ENCODE measurements at regions not wholly inside any gene's neighbourhood (a gene's known extent, or its start where the extent isn't known, plus 50 kb on each side); places are given as distances from the start of the nearest gene placed in this dataset.

DNA sequence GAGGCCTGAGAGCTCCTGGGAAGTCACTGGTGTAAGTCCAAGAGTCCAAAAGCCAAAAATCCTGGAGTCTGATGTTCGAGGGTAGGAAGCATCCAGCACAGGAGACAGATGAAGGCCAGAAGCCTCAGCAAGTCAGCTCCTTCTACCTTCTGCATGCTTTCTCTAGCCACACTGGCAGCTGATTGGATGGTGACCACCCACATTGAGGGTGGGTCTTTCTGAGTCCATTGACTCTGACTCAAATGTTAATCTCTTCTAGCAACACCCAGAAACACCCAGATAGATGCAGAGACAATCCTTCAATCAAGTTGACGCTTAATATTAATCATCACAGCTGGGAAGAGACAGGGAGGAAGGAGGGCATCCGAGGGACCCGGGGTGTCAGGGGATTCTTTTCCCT lies 305.8 kb downstream of the AACS start:
- no peak for DNase-seq (ENCODE audit: low spot score)

DNA sequence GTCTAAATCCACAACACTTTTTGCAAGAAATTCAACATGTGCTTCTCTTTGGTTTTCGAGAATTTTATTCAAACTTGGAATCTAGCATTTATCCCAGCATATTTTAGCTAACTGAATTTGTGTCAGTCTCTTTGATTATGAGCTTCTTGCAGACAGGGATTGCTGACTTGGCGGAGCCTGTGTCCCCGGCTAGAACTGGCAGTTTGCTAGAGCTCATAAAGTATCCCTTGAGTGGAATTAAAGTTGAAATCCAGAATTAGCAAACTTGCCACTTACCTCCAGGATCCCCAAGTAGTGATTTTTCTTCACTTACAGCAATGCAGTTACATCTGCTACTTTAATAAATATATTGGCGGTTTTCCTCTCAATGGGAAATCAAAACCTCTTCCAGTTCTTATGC lies 306.9 kb downstream of the AACS start:
- DNase-seq (ENCODE audit: low spot score), result no peak

DNA sequence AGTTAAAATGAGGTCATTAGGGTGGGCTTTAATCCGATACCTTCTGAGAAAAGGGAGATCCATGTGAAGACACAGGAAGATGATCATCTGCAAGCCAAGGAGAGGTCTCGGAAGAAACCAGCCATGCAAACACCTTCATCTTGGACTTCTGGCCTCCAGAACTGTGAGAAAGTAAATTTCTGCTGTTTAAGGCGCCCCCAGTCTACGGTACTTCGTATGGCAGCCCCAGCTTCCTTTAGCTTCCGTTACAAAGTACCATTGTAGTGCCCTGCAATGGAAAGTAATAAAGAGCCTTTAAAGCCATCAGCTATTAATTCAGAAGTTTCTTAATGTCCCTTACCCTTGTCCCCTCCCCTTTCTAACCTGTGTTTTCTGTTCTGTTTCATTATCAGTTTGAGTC lies 308.1 kb downstream of the AACS start:
- DNase-seq (ENCODE audit: low spot score), result no peak

DNA sequence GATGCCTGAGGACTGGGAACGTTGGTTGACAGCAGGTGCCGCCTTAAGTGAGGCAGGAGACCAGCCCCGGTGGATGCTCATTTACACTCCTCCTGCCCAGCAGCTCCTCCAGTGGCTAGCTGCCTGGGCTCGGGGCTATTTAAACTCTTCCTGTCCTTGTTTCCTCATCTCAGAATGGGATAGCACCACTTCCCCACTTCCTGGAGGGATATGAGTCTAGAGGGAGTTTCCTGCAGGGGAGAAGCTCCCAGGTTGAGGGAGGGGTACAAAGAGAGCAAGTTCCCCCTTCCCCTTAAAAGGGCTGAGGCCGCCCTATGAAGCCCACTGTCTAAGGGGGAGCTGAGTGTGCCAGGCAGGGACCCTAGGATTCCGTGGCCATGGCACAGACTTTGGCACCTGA lies 311.2 kb downstream of the AACS start:
- DNase-seq (ENCODE audit: low spot score), result no peak

DNA sequence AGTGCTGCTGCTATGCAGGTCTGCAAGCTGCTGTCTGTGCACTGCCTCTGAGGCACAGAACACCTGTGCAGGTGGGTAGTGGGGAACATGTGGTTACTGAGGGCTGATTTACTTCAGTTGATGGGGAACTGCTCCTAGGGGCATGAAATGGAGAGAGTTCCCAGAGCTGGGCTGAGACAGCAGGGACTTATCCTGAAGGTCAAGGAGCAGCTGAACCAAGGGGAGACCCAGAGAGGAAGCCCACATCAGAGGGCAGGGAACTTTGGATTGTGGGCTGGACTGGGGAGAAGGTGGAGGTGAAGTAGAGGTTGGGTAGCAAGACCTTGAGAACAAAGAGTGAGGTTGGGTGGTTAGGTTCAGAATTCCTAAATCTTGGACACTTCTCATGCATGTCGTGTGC lies 311.9 kb downstream of the AACS start:
- no peak for DNase-seq (ENCODE audit: low spot score)

DNA sequence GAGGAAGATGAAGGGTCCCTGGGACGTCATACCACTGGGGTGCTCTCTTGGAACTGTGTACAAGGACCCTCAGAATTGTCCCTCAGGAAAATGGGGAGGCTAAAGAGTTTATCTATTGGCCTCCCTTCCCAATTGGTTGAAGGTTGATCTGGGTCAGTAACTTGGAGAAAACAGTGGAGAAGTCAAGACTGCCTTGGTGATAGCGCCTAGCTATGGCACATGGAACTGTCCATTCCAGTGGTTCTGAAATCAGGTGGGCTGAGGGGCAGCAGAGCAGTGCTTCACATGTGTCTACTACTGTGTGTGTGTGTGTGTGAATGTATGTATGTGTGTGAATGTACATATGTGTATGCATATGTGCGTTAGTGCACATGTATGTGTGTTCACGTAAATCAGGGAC lies 316.1 kb downstream of the AACS start:
- no peak for DNase-seq (ENCODE audit: low spot score)

DNA sequence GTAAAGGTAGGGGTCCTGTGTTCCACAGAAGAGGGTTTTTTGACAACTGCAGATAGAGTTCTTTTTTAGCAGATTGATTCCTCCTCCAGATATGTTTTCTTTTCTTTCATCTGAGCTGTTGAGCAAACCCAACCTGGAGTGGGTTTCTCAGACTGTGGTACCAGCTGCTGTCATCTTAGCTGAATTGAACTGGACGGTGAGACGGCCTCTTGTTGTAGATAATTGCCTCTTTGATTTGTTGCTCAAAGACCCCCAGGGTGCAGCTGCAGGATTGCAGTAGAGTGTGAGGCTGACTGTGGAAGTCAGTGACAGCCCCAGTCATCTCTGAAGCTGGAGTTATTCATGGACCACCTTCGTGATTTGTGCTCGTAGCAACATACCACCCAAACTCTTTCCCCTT lies 317.7 kb downstream of the AACS start:
- DNase-seq (ENCODE audit: low spot score), result no peak

DNA sequence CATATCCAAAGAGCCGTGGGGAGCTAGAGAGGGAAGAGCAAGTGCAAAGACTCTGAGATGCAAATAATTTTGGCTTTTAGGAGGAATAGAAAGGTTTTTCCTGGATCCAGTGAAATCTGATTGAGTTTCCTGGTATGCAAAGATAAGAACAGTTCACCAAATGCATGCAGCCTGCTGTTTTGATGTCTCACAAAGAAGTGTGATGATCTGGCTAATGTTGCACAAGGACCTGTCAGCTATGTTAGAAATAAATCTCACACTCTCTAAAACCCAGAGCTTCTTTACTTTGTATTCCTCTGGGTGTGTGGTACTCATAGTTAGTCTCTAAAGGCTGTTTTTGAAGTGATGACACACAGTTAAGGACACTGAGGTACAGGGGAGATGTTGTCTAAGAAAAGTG lies 321.4 kb downstream of the AACS start:
- no peak for DNase-seq (ENCODE audit: low spot score)

DNA sequence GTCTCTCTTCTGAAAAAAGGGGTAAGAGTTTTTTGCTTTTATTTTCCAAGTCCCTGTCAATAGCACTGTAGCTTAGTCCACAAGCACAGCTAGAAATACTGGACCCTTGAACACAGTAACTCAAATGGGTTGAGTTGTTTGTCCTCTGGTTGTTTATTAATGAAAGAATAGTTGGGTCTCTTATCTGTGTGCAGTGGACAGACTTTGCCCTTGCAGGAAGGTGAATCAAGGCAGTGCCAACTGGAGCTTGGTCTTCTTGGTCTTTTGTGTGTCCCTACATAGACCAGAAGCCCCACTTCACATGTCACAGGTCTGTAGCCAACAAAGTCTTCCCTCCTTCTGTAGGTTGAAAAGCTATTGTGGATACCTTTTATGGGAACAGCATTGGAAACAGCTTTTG lies 322.0 kb downstream of the AACS start:
- peak; percentile 8 for DNase-seq (ENCODE audit: low spot score)

DNA sequence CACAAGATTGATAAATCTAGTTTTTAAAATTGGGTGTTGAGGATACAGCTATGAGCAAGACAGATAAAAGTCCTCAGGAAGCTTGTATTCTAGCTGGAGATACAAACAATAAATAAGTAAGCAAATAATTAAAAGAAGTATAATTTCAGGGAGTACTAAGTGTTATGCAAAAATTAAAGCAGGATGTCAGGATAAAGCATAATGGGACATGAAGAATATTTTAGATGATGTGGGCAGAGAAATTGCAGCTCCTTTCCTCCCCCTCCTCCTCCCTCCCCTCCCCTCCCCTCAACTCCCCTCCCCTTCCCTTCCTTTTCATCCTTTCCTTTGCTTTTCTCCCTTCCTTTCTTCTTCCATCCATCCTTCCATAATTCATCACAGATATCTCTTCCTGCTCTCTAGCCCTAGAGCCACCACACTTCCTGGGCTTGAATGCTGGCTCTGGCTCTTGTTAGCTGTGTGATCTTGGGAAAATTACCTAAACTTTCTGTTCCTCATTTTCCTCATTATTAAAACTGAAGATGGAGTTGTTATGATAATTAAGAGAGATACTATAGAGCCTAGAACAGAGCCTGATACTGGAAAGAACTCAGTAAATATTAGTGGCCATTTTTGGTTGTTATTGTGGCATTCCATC lies 323.9 kb downstream of the AACS start:
- DNase-seq (ENCODE audit: low spot score), result no peak

DNA sequence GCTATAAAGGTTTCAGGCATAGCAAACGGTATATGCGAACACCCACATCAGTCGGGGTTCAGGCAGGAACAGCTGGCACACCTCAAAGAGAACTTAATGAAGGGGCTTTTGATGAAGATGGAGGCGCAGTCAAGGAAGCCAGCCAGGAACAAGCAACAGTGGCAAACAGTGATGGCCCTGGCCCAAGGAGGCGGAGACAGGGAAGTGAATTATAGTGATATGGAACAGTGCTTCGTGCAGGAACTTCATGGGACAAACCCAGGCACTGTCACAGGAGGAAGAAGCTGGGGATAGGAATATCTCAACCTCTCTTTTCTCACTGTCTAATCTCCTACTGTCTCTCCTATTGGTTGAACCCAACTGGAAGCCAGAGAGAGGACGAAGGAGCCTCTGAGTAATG lies 328.3 kb downstream of the AACS start:
- no peak for DNase-seq (ENCODE audit: low spot score)

DNA sequence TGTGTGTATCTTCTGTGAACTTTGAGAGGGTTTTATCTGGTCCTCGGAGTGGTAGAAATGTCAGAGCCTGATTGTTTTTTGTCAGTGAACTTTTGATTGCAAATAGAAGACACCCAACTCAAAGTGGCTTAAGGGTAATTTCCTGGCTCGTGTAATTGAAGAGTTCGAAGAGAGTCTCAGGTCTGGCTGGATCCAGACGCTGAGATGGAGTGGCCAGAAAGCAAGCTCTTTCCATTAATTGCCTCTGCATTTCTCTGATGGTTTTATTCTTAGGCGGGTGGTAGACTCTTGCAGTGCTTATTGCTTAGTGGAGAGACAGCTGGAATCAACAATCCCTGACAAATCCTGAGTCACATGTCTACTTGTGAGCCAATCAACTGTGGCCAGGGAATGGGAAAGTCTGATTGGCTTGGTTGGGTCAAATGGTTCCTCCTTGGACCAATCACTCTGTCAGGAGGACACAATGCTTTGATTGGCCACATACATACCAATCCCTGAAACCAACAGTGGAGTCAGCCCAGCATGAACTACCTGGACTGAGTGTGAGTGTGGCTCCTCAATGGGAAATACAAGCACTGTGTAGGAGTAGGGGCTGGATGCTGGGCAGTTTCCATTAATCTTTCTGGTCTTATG lies 330.5 kb downstream of the AACS start:
- DNase-seq (ENCODE audit: low spot score), result no peak

DNA sequence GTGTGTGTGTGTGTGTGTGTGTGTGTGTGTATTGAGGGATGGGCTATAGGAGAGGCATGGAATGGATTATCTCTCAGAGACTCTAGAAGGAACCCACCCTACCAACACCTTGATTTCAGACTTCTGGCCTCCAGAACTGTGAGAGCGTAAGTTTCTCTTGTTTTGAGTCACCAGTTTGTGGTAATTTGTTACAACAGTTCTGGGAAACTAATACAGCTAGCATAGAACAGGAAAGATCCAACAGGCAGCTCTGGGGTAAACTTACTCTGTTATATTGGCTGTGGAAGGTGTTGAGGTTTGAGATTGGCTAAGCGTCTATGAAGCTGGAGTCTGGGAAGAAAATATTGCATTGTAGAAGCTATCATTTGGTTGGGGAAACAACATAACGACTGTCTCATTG lies 334.3 kb downstream of the AACS start:
- no peak for DNase-seq (ENCODE audit: low spot score)

DNA sequence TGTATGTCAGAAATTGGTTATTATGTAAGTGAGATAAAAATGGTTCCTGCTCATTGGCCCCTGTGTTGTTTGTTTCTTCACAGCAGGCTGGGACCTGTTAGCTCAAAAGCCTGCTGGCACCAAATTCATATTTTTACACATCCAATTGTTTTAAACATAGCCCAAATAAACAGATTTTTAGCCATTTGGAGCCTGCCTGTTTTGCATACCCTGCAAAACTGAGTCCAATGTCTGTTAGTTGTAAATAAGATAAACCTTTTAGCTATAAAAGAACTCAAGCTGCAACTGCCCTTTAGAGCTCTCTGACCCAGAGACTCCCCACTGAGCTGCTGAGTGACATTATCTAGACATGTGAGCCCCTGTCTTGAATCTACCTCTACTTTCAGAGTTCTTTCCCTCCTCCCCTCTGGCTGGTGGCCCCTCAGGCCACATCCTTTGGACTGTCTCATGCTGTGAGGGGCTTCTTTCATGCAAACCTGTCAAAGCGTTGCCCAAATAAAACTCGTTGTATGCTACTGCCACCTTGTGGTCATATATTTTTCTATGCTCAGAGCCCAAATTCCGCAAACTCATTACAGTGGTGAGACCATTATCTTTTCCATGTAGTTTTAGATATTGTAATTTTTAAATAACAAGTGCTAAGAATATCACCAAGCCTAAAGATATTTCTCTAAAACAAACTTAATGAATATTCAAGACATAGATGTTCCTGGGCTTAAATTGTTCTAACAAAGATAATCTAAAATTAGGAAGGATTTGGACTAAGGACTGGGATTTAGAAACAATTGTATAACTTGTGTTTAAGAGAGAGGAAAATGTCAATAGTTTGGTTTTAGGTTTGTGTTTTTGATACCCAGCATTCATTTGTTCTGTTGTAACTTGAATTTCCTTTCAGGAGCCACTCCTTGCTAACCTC lies 337.9 kb downstream of the AACS start:
- DNase-seq (ENCODE audit: low spot score), result peak; percentile 8

DNA sequence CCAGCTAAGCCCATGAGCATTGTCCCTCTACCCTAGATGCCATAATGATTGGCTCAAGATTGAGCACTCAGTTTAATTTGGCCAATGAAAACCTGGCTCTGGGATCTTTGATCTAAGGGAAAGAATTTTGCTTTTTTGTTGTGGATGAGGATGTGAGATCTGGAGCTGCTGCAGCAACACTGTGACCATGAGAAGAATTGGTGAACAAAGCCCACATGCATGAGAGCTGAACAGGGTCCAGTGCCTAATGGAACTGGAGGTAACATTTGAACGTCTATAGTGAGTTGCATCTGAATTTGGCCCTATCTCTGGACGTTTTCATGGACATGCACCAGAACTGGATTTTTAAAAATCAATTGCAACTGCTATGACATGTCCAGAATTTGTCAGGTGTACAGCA lies 338.6 kb downstream of the AACS start:
- no peak for DNase-seq (ENCODE audit: low spot score)

DNA sequence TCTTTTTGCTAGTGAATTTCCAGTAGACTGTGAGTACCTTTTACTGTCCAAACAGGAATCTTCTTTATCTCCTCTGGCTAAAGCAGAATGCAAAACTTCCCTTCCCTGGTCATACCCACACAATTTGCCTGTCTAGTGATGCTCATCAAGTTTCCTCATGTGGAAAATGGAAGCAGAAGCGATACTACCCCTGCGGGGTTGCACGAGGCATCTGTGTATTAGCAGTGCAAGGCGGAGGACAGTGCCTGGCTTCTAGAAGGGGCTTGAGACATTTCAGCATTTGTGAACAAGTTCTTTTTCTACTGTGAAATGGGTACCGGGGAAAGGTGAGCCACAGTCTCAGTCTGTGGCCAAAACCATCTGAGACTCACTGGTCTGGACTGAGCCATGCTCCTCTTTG lies 340.9 kb downstream of the AACS start:
- no peak for DNase-seq (ENCODE audit: low spot score)

DNA sequence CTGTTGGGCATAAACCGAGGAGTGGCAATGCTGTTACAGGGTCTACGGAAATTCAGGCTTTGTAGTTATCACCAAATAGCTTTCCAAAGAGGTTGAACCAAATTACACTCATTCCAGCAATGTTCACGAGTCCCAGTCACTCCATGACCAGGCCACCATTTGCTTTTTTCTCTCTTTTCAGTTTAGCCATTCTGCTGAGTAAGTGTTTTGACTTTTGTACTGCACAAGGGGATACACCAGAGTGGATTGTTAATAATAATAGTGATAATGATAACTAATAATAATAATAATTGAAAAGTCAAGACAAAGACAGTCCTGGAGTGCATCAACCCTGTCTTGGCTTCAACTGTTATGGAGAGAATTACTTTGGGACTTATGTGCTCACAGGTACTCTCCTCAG lies 343.5 kb downstream of the AACS start:
- no peak for DNase-seq (ENCODE audit: low spot score)

DNA sequence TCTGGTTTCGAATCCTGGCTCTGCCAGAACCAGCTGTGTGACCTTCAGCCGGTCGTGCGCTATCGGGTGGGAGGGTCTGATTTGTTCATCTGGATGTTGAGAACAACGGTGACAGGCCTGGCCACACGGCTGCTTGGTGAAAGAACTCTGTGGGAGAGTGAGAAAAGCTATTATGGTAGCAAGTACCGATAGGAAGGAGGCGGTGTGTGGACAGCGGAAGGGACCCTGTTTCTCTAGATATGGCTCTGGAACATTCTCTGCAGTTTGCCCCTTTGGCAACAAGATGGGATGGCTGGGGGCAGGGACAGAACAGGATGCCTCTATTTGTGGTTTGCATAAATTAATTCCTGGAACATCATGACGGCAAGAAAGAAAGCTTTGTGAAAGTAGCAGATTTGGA lies 347.3 kb downstream of the AACS start:
- DNase-seq (ENCODE audit: low spot score), result no peak

DNA sequence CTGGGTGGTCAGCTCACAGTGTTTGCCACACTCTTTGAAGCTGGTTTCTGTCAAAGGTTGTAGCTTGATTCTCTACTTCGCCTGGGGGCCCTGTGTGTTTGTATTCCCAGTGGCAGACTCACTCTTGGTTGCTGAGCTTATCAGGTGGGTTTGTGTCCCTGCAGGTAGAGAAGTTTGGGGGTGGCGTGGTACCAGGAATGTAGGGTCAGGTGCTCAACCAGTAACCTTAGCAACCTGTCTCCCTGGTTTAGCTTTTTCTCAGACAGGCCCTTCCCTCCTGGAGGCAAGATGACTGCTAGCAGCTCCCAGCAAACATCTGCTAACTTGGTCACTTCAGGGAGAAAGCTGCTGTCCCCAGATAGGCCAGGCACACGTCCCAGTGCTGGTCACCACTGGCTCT lies 352.2 kb downstream of the AACS start:
- no peak for DNase-seq (ENCODE audit: low spot score)

DNA sequence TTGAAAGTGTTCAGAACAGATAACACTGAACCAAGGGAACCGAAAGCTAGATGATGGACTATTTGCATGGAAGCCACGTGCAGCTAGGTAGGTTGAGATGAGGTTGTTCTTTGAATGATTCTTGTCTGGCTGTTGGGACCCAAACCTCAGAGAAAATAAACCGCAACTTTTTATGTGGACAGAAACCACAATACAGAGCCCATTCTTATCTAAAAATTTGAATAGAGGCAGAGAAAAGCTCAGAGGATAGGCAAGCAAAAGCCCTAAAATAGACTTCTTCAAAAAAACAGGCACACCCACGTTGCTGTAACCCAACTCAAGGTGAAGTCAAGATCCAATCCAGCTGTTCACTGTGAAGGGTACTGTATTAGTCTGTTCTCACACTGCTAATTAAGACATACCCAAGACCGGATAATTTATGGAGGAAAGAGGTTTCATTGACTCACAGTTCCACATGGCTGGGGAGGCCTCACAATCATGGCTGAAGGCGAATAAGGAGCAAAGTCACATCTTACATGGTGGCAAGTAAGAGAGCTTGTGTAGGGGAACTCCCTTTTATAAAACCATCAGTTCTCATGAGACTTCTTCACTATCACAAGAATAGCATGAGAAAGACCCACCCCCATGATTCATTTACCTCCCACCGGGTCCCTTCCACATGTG lies 353.8 kb downstream of the AACS start:
- DNase-seq (ENCODE audit: low spot score), result no peak

DNA sequence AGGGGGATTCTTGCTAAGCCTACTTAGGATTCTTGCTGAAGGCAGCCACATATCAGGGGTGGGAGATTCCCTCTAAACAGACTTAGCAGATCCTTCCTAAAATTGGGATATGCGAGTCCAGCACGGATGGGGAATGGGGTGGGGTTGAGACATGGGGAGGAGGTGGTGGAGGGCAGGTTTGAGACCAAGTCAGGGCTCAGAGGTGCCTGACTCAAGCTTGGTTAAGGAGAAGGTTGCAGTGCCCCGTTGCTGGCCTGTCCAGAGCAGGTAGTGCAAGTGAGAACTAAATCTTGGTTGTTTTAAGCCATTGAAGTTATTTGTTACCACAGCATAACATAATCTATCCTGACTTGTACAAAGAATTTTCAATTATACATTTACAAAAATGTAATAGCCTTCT lies 359.7 kb downstream of the AACS start:
- no peak for DNase-seq (ENCODE audit: low spot score)

DNA sequence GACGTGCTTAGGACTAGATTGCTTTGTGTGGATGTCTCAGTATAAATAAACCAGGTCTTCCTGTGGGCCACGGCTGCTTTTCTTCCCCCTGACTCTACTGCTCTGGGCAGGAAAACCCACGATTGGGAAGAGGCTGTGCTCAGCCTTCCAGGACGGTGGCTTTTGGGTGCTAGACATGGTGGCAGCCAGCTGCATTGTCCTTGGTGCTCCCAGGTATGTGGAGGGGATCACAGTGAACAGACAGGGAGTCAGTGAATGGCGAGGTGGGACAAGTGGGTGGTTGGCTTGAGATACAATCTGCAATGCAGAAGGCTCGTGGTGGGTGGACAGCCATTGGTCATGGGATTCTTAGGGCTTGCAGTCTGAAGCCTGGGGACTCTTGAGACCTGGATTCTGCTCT lies 366.3 kb downstream of the AACS start:
- DNase-seq (ENCODE audit: low spot score), result no peak

DNA sequence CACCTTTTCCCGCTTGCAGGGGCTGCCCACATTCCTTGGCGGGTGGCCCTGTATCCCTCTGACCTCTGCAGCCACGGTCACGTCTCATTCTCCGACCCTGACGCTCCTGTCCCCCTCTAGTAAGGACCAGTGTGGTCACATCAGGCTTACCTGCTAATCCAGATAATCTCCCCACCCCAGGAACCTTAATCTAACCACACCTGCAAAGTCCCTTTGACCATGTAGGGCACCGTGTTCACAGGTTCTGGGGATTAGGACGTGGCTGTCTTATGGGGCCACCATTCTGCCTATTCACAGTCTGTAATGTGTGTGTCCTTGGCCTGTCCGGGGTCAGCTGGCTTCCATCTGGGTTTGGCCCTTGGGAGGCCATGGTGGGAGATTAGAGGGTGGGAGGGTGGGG lies 368.9 kb downstream of the AACS start:
- DNase-seq (ENCODE audit: low spot score), result no peak
